Neural cell (in vitro differentiated cells): ENCODE measurements at regions not wholly inside any gene's neighbourhood (a gene's known extent, or its start where the extent isn't known, plus 50 kb on each side); places are given as distances from the start of the nearest gene placed in this dataset.

Experiments used
- H2AFZ ChIP-seq: fragments of 200-600, 300-800 bp; sonication (generic), shearing (Covaris generic); 2 replicates; pipeline ENCODE4 v1.6.0; 2014; ENCODE audit warnings: low read depth, mild to moderate bottlenecking, antibody characterized with exemption, low read length, moderate library complexity
- H3F3A ChIP-seq: fragments of 200-600 bp; shearing (Covaris generic); 2 replicates; pipeline ENCODE4 v1.6.1; 2016; ENCODE audit warnings: mild to moderate bottlenecking, moderate library complexity, mixed read lengths, antibody characterized with exemption, low read length; ENCODE audit not compliant: insufficient read depth, poor library complexity, severe bottlenecking
- H3K27ac ChIP-seq: fragments of 200-600, 300-800 bp; sonication (generic), shearing (Covaris generic); 2 replicates; pipeline ENCODE4 v1.5.1; 2014; ENCODE audit warnings: mild to moderate bottlenecking, low read length, moderate library complexity
- H3K27me3 ChIP-seq: fragments of 300-800, 200-600 bp; sonication (generic), shearing (Covaris generic); 2 replicates; pipeline ENCODE4 v1.6.0; 2014; ENCODE audit warnings: mild to moderate bottlenecking, low read depth, low read length, moderate library complexity; ENCODE audit not compliant: insufficient read depth
- H3K36me3 ChIP-seq: fragments of 300-800, 200-600 bp; sonication (generic), shearing (Covaris generic); 2 replicates; pipeline ENCODE4 v1.5.1; 2014; ENCODE audit warnings: mild to moderate bottlenecking, antibody characterized with exemption, low read length, moderate library complexity; ENCODE audit not compliant: insufficient read depth
- H3K4me2 ChIP-seq: fragments of 300-800, 200-600 bp; sonication (generic), shearing (Covaris generic); 2 replicates; pipeline ENCODE4 v1.6.0; 2014; ENCODE audit warnings: mild to moderate bottlenecking, low read length
- H3K4me3 ChIP-seq: fragments of 300-800, 200-600 bp; sonication (generic), shearing (Covaris generic); 2 replicates; pipeline ENCODE4 v1.5.1; 2014; ENCODE audit warnings: mild to moderate bottlenecking, low read length, moderate library complexity
- H3K79me2 ChIP-seq: fragments of 200-600 bp; shearing (Covaris generic); replicated peaks from 2 replicates; pipeline ENCODE4 v1.6.0; 2014; ENCODE audit warnings: mild to moderate bottlenecking, low read length, moderate library complexity; ENCODE audit not compliant: insufficient read depth
- H3K9ac ChIP-seq: fragments of 300-800, 200-600 bp; sonication (generic), shearing (Covaris generic); 2 replicates; pipeline ENCODE4 v1.6.1; 2016; ENCODE audit warnings: mild to moderate bottlenecking, low read length, mixed read lengths
- H3K9me2 ChIP-seq: fragments of 200-600 bp; shearing (Covaris generic); 2 replicates; pipeline ENCODE4 v1.6.1; 2016; ENCODE audit warnings: mild to moderate bottlenecking, low read length, mixed read lengths; ENCODE audit not compliant: insufficient read depth
- H3K9me3 ChIP-seq: fragments of 200-600, 300-800 bp; sonication (generic), shearing (Covaris generic); 2 replicates; pipeline ENCODE4 v1.6.1; 2016; ENCODE audit warnings: mild to moderate bottlenecking, mixed run types, low read length, moderate library complexity, mixed read lengths
- H4K20me1 ChIP-seq: fragments of 200-600 bp; shearing (Covaris generic); 2 replicates; pipeline ENCODE4 v1.6.1; 2016; ENCODE audit warnings: mild to moderate bottlenecking, mixed run types; ENCODE audit not compliant: insufficient read depth
- EP300 ChIP-seq: fragments of 450-650 bp; conservative IDR thresholded peaks from 2 replicates; pipeline ENCODE4 v1.6.1; 2014; ENCODE audit warnings: antibody characterized with exemption, mild to moderate bottlenecking, moderate library complexity; ENCODE audit not compliant: poor library complexity, severe bottlenecking
- EZH2 ChIP-seq: fragments of 200-600, 300-800 bp; shearing (Covaris generic), sonication (generic); IDR thresholded peaks from 2 replicates; pipeline ENCODE4 v1.6.1; 2014; ENCODE audit warnings: antibody characterized with exemption, low read length, borderline replicate concordance, mild to moderate bottlenecking; ENCODE audit not compliant: insufficient read depth, poor library complexity, severe bottlenecking
- MXI1 ChIP-seq: fragments of 450-650 bp; conservative IDR thresholded peaks from 2 replicates; pipeline ENCODE4 v1.6.1; 2014; ENCODE audit warnings: antibody characterized with exemption, mild to moderate bottlenecking; ENCODE audit not compliant: poor library complexity, severe bottlenecking
- POLR2AphosphoS5 ChIP-seq: IDR thresholded peaks from 2 replicates; pipeline ENCODE4 v1.6.1; 2012
- RAD21 ChIP-seq: fragments of 450-650 bp; conservative IDR thresholded peaks from 2 replicates; pipeline ENCODE4 v1.6.1; 2014; ENCODE audit warnings: antibody characterized with exemption, mild to moderate bottlenecking, moderate library complexity
- SMC3 ChIP-seq: fragments of 450-650 bp; conservative IDR thresholded peaks from 2 replicates; pipeline ENCODE4 v1.6.1; 2014; ENCODE audit warnings: antibody characterized with exemption, mild to moderate bottlenecking, moderate library complexity; ENCODE audit not compliant: poor library complexity
- TAF1 ChIP-seq: IDR thresholded peaks from 2 replicates; pipeline ENCODE4 v1.6.1; 2012; ENCODE audit warnings: low read depth
- TF ChIP-seq, protein P1 (sequence below): fragments of 450-650 bp; IDR thresholded peaks from 2 replicates; pipeline ENCODE4 v1.5.1; 2014; ENCODE audit warnings: antibody characterized with exemption, mild to moderate bottlenecking, moderate library complexity; ENCODE audit not compliant: poor library complexity, severe bottlenecking
- TF ChIP-seq, protein P2 (sequence below): IDR thresholded peaks from 2 replicates; pipeline ENCODE4 v1.6.1; 2012; ENCODE audit warnings: borderline replicate concordance

DNA sequence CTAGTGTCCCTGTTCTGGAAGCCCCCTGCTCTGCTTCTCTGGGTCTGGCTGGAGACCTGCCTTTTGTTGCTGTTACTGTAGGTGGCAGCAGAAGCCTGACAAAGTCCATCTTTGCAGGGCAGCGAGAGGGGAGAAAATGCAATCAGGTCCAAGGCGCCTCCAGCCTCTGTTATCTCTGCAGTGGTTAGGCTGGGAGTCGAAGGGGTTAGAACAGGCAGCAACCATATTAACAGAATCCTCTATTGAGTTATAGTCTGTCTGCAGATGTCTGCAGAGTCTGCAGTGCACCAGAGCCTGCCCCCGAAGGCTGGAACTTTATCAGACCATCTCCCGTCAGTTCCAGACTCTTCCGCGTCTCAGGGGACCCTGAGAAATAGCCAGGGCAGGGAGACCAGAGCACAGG is 404.9 kb upstream of the EEF2KMT start:
- Histone ChIP-seq H2AFZ (no peak overlapping the region), H3K4me3 (no peak overlapping the region), H3K79me2 (no peaks in the 10 kb centered on the region), H3K4me2 (no peak overlapping the region), H3K9ac (no peak overlapping the region), H3F3A (no peaks in the 10 kb centered on the region), H3K27me3 (no peaks in the 10 kb centered on the region), H3K9me3 (no peaks in the 10 kb centered on the region), H3K27ac (no peak overlapping the region), H3K9me2 (no peaks in the 10 kb centered on the region), H3K36me3 (no peaks in the 10 kb centered on the region), H4K20me1 (no peaks in the 10 kb centered on the region)
- no peak for TF ChIP-seq MXI1
- TF ChIP-seq EP300, result no peak
- no peak for TF ChIP-seq POLR2AphosphoS5
- TF ChIP-seq RAD21, result peak; percentile 95
- no peak for TF ChIP-seq TAF1
- TF ChIP-seq, protein P1, sequence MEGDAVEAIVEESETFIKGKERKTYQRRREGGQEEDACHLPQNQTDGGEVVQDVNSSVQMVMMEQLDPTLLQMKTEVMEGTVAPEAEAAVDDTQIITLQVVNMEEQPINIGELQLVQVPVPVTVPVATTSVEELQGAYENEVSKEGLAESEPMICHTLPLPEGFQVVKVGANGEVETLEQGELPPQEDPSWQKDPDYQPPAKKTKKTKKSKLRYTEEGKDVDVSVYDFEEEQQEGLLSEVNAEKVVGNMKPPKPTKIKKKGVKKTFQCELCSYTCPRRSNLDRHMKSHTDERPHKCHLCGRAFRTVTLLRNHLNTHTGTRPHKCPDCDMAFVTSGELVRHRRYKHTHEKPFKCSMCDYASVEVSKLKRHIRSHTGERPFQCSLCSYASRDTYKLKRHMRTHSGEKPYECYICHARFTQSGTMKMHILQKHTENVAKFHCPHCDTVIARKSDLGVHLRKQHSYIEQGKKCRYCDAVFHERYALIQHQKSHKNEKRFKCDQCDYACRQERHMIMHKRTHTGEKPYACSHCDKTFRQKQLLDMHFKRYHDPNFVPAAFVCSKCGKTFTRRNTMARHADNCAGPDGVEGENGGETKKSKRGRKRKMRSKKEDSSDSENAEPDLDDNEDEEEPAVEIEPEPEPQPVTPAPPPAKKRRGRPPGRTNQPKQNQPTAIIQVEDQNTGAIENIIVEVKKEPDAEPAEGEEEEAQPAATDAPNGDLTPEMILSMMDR, result peak; percentile 90
- TF ChIP-seq, protein P2, sequence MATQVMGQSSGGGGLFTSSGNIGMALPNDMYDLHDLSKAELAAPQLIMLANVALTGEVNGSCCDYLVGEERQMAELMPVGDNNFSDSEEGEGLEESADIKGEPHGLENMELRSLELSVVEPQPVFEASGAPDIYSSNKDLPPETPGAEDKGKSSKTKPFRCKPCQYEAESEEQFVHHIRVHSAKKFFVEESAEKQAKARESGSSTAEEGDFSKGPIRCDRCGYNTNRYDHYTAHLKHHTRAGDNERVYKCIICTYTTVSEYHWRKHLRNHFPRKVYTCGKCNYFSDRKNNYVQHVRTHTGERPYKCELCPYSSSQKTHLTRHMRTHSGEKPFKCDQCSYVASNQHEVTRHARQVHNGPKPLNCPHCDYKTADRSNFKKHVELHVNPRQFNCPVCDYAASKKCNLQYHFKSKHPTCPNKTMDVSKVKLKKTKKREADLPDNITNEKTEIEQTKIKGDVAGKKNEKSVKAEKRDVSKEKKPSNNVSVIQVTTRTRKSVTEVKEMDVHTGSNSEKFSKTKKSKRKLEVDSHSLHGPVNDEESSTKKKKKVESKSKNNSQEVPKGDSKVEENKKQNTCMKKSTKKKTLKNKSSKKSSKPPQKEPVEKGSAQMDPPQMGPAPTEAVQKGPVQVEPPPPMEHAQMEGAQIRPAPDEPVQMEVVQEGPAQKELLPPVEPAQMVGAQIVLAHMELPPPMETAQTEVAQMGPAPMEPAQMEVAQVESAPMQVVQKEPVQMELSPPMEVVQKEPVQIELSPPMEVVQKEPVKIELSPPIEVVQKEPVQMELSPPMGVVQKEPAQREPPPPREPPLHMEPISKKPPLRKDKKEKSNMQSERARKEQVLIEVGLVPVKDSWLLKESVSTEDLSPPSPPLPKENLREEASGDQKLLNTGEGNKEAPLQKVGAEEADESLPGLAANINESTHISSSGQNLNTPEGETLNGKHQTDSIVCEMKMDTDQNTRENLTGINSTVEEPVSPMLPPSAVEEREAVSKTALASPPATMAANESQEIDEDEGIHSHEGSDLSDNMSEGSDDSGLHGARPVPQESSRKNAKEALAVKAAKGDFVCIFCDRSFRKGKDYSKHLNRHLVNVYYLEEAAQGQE, result no peak
- TF ChIP-seq EZH2, result no peak
- peak; percentile 95 for TF ChIP-seq SMC3

DNA sequence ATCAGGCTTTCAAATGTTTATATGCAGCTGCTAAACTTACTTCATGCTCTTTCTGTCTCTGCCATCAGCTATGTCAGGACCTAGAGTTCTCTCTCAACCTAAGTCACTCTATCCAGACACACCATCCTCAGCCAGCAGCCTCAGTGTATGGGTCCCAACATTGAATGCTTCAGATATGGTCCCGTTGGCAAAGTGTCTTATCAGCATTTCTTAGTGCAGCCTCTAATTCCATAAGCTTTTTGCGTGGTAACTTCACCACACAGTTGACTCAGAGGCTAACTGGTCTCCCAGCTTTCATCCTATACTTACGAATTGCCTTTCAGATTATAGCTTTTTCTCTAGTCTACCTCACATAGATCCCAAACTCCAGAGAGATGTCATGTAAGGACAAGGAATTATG is 402.9 kb upstream of the EEF2KMT start:
- no peak overlapping the region for H3K27ac ChIP-seq
- H4K20me1 ChIP-seq, result no peaks in the 10 kb centered on the region
- H3K9ac ChIP-seq, result no peak overlapping the region
- no peaks in the 10 kb centered on the region for H3K79me2 ChIP-seq
- no peaks in the 10 kb centered on the region for H3K9me3 ChIP-seq
- H2AFZ ChIP-seq, result no peak overlapping the region
- no peak overlapping the region for H3K4me3 ChIP-seq
- TF ChIP-seq, protein P2, result no peak
- TF ChIP-seq EP300 (no peak), EZH2 (no peak), SMC3 (no peak), POLR2AphosphoS5 (no peak), RAD21 (no peak), TAF1 (no peak), MXI1 (no peak)
- TF ChIP-seq, protein P1, result no peak
- H3K27me3 ChIP-seq, result no peaks in the 10 kb centered on the region
- H3F3A ChIP-seq, result no peaks in the 10 kb centered on the region
- H3K36me3 ChIP-seq, result no peaks in the 10 kb centered on the region
- H3K4me2 ChIP-seq, result no peak overlapping the region
- no peaks in the 10 kb centered on the region for H3K9me2 ChIP-seq
